ENCODE measurements at regions not wholly inside any gene's neighbourhood (a gene's known extent, or its start where the extent isn't known, plus 50 kb on each side); places are given as distances from the start of the nearest gene placed in this dataset.

DNA sequence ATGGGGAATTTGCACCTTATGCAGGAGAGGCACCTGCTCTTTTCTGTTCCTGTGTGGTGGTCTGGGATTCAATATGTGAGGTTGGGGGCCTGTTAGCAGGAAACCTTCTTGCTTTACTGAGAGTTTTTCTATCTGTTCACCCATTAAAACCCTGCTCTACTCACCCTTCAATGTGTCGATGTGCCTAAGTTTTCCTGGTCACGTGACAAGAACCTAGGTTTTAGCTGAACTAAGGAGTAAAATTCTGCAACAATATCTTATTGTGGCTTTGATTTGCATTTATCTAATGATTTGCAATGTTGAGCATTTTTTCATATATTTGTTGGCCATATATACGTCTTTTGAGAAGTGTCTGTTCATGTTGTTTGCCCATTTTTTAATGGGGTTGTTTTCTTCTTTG lies 979.9 kb downstream of the HACE1 start:
- Histone ChIP-seq H4K20me1 (replicated peaks; ENCODE audit: control insufficient read depth, extremely low read depth, insufficient read depth, low read length) (no peaks in the 10 kb centered on the region), H3K9ac (replicated peaks; ENCODE audit: extremely low read depth, insufficient read depth, low read length) (no peak overlapping the region), H3K4me3 (replicated peaks in 1 of 3; ENCODE audit: insufficient read depth in 1 of 3, low read depth in 1 of 3, low read length in 3 of 3) (no peak overlapping the region), H3K79me2 (ENCODE audit: control insufficient read depth, insufficient read depth, low read length) (no peaks in the 10 kb centered on the region), H3K36me3 (ENCODE audit: control insufficient read depth in 2 of 2, extremely low read depth in 1 of 2, insufficient read depth in 2 of 2, low read length in 2 of 2) (no peaks in the 10 kb centered on the region), H3K4me1 (ENCODE audit: control insufficient read depth, extremely low read depth, insufficient read depth, low read length) (no peaks in the 10 kb centered on the region), H3K27ac (ENCODE audit: insufficient read depth, low read depth, low read length) (no peak overlapping the region), H3K9me1 (replicated peaks; ENCODE audit: control insufficient read depth, extremely low read depth, insufficient read depth, low read length) (no peaks in the 10 kb centered on the region), H3K27me3 (ENCODE audit: control insufficient read depth in 2 of 2, insufficient read depth in 2 of 2, low read length in 2 of 2) (no peaks in the 10 kb centered on the region), H3K4me2 (ENCODE audit: insufficient read depth, low read length) (no peak overlapping the region), H2AFZ (ENCODE audit: low read depth, low read length) (no peak overlapping the region), H3K9me3 (replicated peaks; ENCODE audit: control insufficient read depth, insufficient read depth, low read length) (no peaks in the 10 kb centered on the region)
- dilution Hi-C loops (cut with MboI; ENCODE audit: extremely low pct_ligation_motif_present, low sequenced_read_pairs) (no loop called here), intact Hi-C loops (cut with micrococcal nuclease) (no loop called here)
- BruUV-seq (replicated peaks): no TSS peak
- ChIA-PET POLR2A (no interaction called here), CTCF (no interaction called here)
- DNase-seq (ENCODE audit: low read depth, low spot score) (no peak), FAIRE-seq (no peak)
- TF ChIP-seq JUN (IDR thresholded peaks at IDR 0.05; ENCODE audit: borderline replicate concordance, insufficient read depth, insufficient read length, low read depth): no peak
- TF ChIP-seq, protein P1, sequence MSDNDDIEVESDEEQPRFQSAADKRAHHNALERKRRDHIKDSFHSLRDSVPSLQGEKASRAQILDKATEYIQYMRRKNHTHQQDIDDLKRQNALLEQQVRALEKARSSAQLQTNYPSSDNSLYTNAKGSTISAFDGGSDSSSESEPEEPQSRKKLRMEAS (IDR thresholded peaks at IDR 0.05; ENCODE audit: insufficient read depth, insufficient read length): no peak
- TF ChIP-seq GATA2 (IDR thresholded peaks at IDR 0.05; ENCODE audit: insufficient read depth, insufficient read length, low read depth, low read length): no peak
- TF ChIP-seq POLR2AphosphoS5 (IDR thresholded peaks at IDR 0.05; ENCODE audit: insufficient read depth, low read depth, low read length): no peak
- TF ChIP-seq, protein P2, sequence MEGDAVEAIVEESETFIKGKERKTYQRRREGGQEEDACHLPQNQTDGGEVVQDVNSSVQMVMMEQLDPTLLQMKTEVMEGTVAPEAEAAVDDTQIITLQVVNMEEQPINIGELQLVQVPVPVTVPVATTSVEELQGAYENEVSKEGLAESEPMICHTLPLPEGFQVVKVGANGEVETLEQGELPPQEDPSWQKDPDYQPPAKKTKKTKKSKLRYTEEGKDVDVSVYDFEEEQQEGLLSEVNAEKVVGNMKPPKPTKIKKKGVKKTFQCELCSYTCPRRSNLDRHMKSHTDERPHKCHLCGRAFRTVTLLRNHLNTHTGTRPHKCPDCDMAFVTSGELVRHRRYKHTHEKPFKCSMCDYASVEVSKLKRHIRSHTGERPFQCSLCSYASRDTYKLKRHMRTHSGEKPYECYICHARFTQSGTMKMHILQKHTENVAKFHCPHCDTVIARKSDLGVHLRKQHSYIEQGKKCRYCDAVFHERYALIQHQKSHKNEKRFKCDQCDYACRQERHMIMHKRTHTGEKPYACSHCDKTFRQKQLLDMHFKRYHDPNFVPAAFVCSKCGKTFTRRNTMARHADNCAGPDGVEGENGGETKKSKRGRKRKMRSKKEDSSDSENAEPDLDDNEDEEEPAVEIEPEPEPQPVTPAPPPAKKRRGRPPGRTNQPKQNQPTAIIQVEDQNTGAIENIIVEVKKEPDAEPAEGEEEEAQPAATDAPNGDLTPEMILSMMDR (IDR thresholded peaks at IDR 0.05; ENCODE audit: extremely low read depth in 1 of 2, insufficient read depth in 1 of 2, low read depth in 1 of 2, low read length in 2 of 2): no peak

DNA sequence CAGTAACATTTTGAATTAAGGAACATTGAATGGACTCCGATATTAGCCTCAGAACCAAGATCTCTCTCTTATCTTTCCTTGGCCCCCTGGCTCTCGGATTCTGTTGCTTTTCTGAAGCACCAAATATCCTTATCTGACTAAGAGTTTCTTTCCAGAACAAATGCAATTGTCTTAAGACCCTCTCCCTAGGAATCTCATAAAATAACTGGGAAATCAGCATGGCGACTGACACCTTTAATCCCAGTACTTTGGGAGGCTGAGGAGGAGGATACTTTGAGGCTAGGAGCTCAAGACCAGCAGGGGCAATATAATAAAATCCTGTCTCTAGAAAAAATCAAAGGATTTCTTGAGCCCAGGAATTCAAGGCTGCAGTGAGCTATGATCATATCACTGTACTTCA lies 984.5 kb downstream of the HACE1 start:
- H3K79me2 ChIP-seq (ENCODE audit: control insufficient read depth, insufficient read depth, low read length): no peaks in the 10 kb centered on the region
- H3K27me3 ChIP-seq (ENCODE audit: control insufficient read depth in 2 of 2, insufficient read depth in 2 of 2, low read length in 2 of 2): no peaks in the 10 kb centered on the region
- no TSS peak for BruUV-seq (replicated peaks)
- intact Hi-C loops (cut with micrococcal nuclease) (no loop called here), dilution Hi-C loops (cut with MboI; ENCODE audit: extremely low pct_ligation_motif_present, low sequenced_read_pairs) (no loop called here)
- no peak overlapping the region for H2AFZ ChIP-seq (ENCODE audit: low read depth, low read length)
- POLR2A ChIA-PET: no interaction called here
- TF ChIP-seq, protein P2 (IDR thresholded peaks at IDR 0.05; ENCODE audit: extremely low read depth in 1 of 2, insufficient read depth in 1 of 2, low read depth in 1 of 2, low read length in 2 of 2): no peak
- no peak for TF ChIP-seq FOS (IDR thresholded peaks at IDR 0.05; ENCODE audit: borderline replicate concordance, insufficient read depth, low read length)
- TF ChIP-seq, protein P1 (IDR thresholded peaks at IDR 0.05; ENCODE audit: insufficient read depth, insufficient read length): no peak
- no peak for TF ChIP-seq POLR2A (IDR thresholded peaks at IDR 0.05; ENCODE audit: low read depth, low read length)
- no peak for TF ChIP-seq MYC (IDR thresholded peaks at IDR 0.05; ENCODE audit: low read depth, low read length)
- TF ChIP-seq JUN (IDR thresholded peaks at IDR 0.05; ENCODE audit: borderline replicate concordance, insufficient read depth, insufficient read length, low read depth): no peak
- no peak for TF ChIP-seq EZH2 (IDR thresholded peaks at IDR 0.05; ENCODE audit: borderline replicate concordance, low read depth, low read length, severe bottlenecking)
- no peak for TF ChIP-seq POLR2AphosphoS5 (IDR thresholded peaks at IDR 0.05; ENCODE audit: insufficient read depth, low read depth, low read length)
- no peak for TF ChIP-seq GATA2 (IDR thresholded peaks at IDR 0.05; ENCODE audit: insufficient read depth, insufficient read length, low read depth, low read length)
- no peaks in the 10 kb centered on the region for H3K4me1 ChIP-seq (ENCODE audit: control insufficient read depth, extremely low read depth, insufficient read depth, low read length)
- FAIRE-seq: no peak
- DNase-seq (ENCODE audit: low read depth, low spot score): no peak
- no peaks in the 10 kb centered on the region for H4K20me1 ChIP-seq (replicated peaks; ENCODE audit: control insufficient read depth, extremely low read depth, insufficient read depth, low read length)
- H3K27ac ChIP-seq (ENCODE audit: insufficient read depth, low read depth, low read length): no peak overlapping the region
- H3K9me3 ChIP-seq (replicated peaks; ENCODE audit: control insufficient read depth, insufficient read depth, low read length): no peaks in the 10 kb centered on the region
- H3K36me3 ChIP-seq (ENCODE audit: control insufficient read depth in 2 of 2, extremely low read depth in 1 of 2, insufficient read depth in 2 of 2, low read length in 2 of 2): no peaks in the 10 kb centered on the region
- H3K9me1 ChIP-seq (replicated peaks; ENCODE audit: control insufficient read depth, extremely low read depth, insufficient read depth, low read length): no peaks in the 10 kb centered on the region
- no peak overlapping the region for H3K4me2 ChIP-seq (ENCODE audit: insufficient read depth, low read length)
- H3K4me3 ChIP-seq (replicated peaks in 1 of 3; ENCODE audit: insufficient read depth in 1 of 3, low read depth in 1 of 3, low read length in 3 of 3): no peak overlapping the region
- CTCF ChIA-PET: no interaction called here
- H3K9ac ChIP-seq (replicated peaks; ENCODE audit: extremely low read depth, insufficient read depth, low read length): no peak overlapping the region

Measured in endothelial cell of umbilical vein (primary cell).